Activated CD8-positive, alpha-beta memory T cell treated with anti-CD3 and anti-CD28 coated beads for 36 hours (primary cell): ENCODE measurements at regions not wholly inside any gene's neighbourhood (a gene's known extent, or its start where the extent isn't known, plus 50 kb on each side); places are given as distances from the start of the nearest gene placed in this dataset.

Source experiments
- CTCF ChIA-PET: fragments of 350-600 bp; sonication (Branson Sonifier 250); formaldehyde crosslinking; loops from one replicate; lab custom pipeline; 2021; ENCODE audit warnings: antibody characterized with exemption; lab: Charles Lee
- POLR2A ChIA-PET: fragments of 350-600 bp; sonication (Branson Sonifier 250); formaldehyde crosslinking; loops from one replicate; lab custom pipeline; 2021; ENCODE audit warnings: antibody characterized with exemption; lab: Charles Lee

DNA sequence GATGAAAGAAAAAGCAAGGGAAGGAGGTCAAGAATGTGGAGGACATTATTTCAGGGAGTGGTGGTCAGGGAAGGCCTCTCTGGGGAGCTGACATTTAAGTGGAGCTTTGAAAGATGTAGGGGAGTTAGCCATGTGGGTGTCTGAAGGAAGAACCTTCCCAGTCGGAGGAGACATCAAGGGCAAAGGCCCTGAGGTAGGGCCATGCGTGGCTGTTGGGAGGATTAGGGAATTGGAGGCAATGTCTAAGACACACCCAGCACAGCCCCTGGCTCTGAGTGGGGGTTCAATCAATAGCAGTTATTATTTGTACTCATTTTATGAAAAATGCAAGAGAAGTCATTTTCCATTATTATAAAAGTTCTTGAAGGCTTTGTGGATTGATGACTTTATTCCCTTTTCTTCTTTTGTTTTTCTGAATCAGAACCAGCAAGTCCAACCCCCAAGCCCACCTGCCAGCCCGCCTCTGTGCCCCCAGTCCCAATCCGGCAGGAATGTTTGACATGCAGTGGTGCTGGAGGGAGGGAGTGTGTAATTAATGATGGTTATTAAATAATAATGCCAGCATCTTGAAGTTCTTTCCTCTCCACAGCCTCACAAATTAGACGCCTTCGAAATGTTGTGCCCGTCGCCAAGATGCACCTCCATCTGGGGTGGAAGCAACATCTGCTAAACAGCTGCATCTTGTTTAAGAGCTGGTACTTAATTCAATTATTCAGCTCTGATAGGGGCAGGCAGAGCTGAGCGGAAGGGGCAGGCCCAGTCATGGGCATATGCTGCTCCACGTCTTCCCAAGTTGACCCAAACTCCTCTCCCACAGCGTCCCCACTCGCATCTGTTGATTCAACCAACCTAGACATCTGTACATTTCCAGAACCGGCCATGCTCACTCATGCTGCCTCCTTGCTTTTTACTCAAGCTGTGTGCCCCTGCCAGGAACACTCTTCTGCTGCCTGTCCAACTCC, 81.3 kb upstream of the SIRPA start:
- POLR2A ChIA-PET = no interaction called here
- CTCF ChIA-PET = no interaction called here

DNA sequence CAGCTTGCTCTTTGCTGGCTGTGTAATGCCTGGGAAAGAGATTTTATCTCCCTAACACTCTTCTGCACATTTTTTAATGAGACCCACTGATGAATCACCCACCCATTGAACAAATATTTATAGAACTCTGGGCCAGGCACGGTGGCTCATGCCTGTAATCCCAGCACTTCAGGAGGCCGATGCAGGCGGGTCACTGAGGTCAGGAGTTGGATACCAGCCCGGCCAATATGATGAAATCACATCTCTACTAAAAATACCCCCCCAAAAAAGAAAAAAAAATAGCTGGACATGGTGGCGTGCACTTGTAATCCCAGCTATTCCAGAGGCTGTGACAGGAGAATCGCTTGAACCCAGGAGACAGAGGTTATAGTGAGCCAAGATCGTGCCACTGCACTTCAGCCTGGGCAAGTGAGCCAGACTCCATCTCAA, 82.1 kb upstream of the SIRPA start:
- POLR2A ChIA-PET = no interaction called here
- CTCF ChIA-PET = no interaction called here

DNA sequence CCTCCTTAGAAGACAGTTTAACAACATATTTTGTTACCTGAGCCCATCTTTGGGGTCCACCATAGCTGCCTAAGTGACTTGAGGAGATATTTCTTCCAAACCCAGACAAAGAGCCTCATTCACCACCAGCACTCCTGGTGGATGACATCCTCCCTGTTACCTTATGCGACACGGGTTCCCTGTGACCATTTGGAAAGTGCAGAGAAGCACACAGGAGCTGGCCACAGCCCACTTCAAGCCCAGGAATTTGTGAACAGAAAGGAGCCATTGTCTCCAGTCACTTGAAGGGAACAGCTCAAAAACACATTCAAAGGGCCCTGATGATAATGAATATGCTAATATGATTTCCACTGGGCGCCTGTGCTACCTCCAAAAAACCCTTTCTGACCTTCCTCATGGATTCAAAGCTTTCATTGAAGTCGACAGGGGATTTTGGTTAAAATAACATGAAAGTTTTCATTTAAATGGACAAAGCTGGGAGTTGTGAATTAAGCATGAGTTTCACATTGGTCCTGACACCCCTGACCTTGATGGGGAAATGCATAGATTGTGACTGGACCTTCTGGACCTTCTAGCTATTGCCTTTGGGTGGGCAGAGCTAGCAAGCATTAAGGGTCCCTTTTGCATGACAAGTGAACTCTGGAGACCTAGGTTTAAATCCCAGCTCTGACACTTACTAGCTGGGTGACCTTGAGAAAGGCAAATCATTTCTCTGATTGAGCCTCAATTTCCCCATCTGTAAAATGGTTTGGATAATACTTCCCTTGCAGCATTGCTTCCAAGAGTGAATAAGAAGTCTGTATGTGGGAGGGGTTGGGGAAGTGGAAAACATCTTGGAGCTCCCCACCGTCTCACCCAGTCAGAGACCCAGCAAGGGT, 83.3 kb upstream of the SIRPA start:
- POLR2A ChIA-PET = no interaction called here
- CTCF ChIA-PET = no interaction called here

DNA sequence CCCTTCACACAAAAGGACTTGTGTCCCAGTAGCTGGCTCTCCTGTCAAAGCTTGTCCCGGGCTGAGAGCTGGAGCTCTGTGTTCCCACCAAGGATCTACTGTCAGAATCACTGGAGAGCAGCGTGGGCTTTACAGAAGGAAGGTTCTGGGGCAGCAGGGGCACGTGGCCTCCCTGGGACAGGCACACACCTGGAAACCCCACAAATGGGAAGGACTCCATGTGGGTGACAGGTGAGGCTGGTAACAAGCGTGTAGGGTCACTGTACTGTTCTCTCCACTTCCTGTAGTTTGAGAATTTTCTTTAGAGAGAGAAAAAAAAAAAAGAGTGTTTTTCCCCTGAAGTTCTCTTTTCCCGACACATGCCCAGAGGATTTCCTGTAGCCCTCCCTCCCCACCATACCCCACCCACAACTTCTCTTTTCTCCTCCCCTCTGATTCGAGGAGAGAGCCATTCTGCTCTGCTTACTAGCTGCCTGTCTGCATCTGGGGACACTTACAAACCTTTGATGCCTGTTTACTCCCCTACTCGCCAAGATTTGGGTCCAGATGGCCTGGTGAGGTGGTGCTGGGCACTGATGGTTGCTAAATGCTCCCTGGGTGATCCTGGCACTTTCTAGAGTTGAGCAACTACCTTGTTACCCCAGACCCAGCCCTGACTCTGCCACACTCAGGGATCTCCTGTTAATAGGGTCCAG, 84.1 kb upstream of the SIRPA start:
- CTCF ChIA-PET = no interaction called here
- POLR2A ChIA-PET = no interaction called here

DNA sequence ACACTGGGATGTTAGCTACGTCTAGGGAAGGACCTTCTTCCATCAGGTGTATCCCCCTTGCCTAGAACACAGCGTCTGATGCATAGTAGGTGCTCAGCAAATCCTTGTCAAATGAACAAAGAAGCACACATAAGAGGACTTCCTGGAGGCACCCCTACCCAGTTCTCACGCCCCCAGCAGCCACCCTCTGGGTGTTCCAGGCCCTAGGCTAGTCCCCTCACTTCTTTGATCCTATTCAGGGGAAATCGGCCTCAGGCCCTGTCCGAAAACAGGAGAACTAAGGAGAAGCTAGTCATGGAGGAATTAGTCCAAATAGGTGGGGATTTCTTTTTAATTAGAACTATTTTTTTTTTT, 84.7 kb upstream of the SIRPA start:
- ChIA-PET POLR2A (no interaction called here), CTCF (no interaction called here)

DNA sequence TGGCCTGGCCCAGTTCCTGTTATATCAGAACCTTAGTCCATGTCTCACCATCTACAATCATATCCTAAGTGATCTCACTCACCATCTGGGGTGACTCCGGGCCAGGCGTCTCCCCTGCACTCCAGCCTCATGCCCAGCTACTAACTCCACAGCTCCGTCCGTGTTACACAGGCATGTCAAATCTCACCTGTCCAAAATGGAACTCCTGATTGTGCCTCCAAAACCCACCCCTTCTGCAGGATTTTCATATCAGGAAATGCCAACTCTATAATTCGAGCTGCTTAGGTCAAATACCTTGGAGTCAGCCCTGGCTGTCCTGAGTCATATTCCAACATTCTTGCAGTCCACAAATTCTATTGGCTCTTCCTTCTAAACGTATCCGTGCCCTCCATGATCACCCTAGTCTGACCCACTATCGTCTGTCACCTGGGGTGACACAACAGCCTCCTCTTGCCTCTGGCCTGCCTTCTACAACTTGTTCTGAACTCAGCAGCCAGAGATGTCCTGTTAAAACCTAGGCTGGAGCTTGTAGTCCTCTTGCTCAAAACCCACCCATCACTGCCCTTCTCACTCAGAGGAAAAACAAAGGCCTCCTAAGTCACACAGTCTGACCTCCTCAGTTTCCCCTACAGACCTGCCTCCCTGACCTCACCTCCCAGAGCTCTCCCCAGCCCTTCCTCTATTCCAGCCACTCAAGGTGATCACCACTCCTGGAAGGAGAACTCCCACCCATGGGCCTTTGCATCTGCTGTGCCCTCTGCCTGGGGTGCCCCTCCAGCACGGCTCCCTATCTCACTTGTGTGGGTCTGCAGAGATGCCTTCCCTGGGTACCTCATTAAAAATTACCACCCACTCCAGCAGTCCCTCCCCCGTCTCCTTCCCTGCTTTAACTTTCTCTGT, 85.3 kb upstream of the SIRPA start:
- ChIA-PET CTCF (no interaction called here), POLR2A (no interaction called here)

DNA sequence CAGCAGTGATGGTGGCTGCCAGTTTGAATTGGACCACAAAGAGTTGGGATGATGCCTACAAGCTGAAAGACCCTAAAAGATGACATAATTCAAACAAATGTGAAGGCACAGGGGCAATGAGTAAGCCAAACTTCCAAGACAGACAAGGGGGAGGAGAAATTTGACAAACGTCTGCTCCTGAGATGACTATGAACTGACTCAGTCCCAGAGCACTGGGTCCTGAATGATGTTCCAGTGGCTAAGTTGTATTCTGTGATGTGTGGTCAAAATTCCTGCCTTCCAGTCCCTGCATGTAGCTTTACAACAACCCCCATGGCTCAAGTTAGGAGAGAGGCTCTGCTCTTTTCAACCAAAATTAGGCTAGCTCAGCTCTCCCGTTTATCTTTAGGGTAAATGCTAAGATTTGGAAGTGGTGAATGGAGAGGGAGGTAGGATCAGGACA, 86.1 kb upstream of the SIRPA start:
- ChIA-PET POLR2A (no interaction called here), CTCF (interaction anchor here (1.3 kb wide), 1 partner anchor 32 kb away, joined by 3 read pairs; no protein-coding TSS in a partner anchor)

DNA sequence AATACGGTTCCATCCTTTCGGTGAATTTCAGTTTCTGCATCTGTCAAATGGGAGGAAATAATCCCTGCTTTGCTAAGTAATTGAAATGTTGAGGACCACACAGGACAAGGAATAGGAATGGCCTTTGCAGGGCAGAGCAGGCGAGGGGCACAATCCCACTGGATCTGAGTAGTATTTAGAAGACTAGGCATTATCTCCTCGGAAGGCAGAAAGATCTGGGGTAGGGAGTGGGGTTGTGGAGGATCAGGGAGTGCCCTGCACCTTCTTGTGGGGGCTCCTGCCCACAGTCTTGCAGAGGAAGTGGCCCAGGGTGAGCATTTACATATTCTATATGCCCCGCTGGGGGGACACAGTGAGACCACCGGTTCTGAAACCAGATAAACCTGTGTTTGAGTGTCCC, 87.1 kb upstream of the SIRPA start:
- CTCF ChIA-PET = interaction anchor here (1.3 kb wide), 1 partner anchor 31 kb away, joined by 3 read pairs; no protein-coding TSS in a partner anchor
- POLR2A ChIA-PET = no interaction called here

DNA sequence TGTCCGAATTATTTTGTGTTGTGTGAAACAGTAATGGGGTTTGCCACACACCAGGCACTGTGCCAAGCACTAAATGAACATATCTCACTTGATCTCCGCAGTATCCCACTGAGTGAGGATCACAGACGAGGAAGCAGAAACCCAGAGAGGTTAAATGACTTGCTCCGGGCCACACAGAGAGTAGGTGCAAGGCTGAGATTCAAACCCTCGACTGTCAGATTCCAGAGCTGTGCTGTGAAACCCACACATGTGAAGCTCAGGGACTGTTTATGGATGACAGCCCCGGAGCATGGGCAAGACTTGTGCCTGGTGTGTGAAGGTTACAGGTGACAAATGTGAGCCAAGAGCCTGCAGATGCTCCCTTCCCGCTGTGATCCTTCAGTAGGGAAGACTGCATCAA, 87.8 kb upstream of the SIRPA start:
- POLR2A ChIA-PET = no interaction called here
- CTCF ChIA-PET = no interaction called here

DNA sequence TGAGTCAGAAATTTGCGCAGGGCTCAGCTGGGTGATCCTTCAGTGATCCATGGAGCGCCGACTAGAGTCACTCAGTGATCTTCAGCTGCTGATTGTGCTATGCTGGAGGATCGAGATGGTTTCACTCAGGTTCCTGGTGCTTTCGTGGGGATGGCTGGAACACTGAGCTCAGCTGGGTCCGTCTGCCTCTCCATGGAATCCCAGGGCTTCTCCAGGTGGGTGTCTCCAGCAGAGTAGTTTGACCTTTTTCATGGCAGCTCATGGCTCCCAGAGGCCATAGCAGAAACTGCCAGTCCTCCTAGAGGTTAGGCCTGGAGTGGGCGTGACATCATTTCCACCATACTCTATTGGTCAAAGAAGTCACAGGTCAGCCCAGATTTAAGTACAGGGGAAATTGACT, 88.8 kb upstream of the SIRPA start:
- ChIA-PET POLR2A (no interaction called here), CTCF (no interaction called here)

DNA sequence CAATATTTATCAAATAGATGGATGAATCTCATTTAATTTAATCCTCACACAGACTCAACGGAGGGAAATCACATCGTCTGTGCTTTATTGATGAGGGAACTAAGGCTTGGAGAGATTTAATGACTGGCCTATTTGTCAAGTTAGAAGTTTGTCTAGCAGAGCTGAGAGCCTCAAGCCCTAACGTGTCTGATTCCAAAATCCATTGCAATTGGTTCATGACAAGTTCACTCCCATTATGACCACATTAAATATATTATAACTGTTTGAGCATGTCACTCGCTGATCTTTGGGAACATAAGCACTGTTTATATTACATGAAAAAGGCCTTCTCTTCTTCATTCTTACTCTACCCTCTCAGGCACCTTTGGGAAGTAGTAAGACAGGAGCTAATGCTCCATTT, 89.4 kb upstream of the SIRPA start:
- CTCF ChIA-PET = no interaction called here
- POLR2A ChIA-PET = no interaction called here

DNA sequence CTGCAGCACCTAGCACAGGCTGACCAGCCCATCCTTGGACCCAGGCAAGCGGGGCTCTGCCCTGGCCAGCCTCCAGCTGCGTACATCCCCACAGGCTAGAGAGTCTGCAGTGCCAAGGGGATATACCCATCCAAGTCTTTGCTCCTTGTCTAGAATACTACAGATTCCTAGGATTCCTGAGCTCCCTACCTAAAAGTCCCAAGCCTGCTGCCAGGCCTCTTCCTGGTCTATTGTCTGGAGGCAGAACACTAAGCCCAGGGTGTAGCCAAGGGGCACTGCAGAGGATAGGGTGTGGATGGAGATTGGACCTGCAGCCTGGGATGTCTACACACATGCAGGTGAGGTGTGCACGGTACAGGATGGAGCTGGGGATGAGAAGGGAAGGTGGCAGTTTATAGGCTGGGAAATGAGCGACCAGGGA, 90.0 kb upstream of the SIRPA start:
- POLR2A ChIA-PET = no interaction called here
- CTCF ChIA-PET = no interaction called here

DNA sequence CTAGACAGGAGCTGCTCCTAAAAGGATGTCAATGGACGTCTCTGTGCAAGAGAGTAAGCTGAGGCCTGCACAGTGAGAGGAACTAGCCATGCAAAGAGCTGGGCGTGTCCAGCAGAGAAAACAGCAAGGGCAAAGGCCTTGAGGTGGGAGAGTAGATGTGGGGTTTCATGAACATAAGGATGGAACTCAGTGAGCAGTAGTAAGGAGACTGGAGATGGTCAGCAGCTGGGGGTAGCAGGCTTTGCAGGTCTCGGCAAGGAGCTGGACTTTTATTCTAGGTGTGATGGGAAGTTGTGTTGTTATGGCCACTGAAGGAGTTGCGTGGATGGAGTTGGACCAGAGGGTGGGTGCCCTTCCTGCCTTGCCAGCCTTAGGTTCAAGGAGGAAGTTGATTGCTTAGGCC, 90.7 kb upstream of the SIRPA start:
- POLR2A ChIA-PET = no interaction called here
- CTCF ChIA-PET = interaction anchor here (1.4 kb wide), 1 partner anchor 27 kb away, joined by 3 read pairs; no protein-coding TSS in a partner anchor

DNA sequence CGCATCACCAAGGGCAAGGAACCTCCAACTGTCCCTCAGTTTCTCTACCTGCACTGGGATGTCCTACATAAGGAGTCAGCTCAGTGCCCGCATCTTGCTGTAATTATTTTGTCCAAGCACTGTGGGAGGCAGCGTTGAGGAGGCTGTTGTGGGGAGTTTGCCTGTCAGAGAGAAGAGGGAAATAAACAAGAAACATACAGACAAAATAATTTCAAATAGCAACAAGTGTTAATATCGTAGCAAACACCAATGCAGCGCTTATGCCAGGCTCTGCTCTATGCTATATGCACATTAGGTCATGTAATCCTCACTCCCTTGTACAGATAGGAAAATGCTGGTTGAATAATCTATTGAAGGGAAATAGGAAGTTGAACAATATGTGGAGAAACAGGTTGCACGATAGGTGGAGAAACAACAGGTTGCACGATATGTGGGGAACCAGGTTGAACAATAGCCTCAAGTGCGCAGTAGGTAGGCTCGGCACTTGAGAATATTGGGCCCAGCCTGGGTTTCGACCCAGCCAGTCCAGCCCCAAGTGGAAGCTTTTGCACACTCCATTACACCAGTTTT, 91.2 kb upstream of the SIRPA start:
- ChIA-PET POLR2A (no interaction called here), CTCF (interaction anchor here (1.4 kb wide), 1 partner anchor 27 kb away, joined by 3 read pairs; no protein-coding TSS in a partner anchor)

DNA sequence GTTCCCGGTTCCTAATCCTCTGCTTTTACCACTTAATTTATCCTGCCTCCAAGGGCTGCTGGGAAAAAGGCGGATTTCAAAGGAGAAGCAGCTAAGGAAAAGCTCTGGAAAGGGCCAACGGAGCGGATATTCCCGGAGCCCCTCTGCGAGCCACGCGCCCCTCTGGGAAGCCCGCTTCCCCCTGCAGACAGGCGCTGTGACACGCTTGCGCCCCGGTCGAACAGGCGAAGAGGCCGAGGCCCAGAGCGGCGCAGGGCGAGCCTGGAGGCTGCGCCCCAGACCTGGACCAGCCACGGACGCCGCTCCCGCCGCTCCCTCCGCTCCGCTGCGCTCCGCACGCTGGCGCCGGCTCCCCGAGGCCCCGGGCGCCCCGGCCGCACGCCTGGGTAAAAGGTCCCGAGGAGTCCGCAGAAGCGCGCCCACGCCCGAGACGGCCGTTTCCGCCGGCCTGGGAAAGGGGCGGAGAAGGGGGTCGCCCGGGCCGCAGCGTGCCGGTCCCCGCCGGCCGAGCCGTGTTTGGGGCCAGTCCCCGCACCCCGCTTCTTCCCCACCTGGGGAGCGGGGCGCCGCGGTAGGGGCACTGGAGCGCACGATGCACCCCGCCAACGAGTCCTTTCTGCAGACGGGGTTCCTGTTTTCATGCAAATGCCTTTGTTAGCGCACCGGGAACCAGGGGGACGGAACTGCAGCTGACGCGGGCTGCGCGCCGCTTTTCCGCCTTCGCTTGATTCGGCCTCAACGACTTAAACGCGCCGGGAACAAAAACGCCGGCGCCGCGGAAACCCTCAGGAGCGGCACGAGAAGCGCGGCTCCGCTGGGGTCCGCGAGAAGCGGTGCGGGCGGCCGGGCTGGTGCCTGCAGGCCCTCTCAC, 91.9 kb upstream of the SIRPA start:
- ChIA-PET POLR2A (no interaction called here), CTCF (interaction anchor here (1.4 kb wide), 1 partner anchor 26 kb away, joined by 3 read pairs; no protein-coding TSS in a partner anchor)

DNA sequence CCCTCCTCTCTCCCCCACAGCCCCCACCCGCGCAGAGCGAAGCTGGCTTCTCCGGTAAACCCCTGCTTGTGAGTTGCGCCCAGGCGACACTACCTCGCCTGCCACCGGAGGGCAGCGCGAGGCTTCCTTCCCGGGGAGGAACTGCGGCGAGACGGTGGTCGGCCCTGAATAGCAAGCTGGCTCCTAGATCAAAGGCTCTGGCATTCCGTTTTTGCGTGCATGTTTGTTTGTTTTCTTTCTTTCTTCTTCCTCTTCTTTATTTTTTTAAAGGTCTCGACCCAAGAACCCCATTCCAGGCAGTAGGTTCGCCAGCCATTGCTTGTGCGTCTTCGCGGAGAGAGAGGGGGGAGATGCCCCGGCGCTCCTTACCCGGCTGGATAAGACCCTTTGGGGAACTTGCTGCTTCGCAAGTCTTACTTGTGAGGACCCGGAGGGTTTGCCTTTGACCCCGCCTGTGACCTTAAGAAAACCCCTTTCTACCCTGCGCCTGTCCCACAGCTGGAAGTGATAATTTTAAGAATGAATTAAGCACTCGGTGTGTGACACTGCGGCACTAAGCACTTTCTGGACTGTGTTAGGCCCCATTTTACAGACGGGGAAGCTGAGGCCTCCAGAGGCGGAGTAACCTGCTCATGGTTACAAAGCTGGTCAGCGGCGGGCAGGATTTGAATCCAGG, 92.7 kb upstream of the SIRPA start:
- ChIA-PET POLR2A (no interaction called here), CTCF (no interaction called here)

DNA sequence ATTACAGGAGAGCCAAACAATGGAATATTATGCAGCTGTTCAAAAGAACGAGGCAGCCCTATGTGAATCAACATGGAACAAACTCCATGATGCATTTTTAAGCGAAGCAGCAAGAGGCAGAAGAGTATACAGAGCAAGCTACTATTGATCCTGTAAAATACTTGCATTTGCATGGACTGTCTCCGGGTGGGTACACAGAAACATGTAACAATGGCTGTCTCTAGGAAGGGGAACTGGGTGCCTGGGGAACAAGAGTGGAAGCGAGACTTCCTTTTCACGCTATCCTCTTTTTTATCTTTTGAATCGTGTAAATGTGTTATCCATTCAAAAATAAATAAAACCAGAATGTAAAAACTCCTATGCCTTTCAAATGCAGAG, 93.3 kb upstream of the SIRPA start:
- ChIA-PET CTCF (no interaction called here), POLR2A (no interaction called here)
